ENCODE measurements at regions not wholly inside any gene's neighbourhood (a gene's known extent, or its start where the extent isn't known, plus 50 kb on each side); places are given as distances from the start of the nearest gene placed in this dataset.

GRCh38 chr11:70733327-70734325 lies 335.3 kb downstream of the CTTN start:
- Histone ChIP-seq H3K36me3 (ENCODE audit: control insufficient read depth in 1 of 2, insufficient read depth in 2 of 2, low read length in 2 of 2) (no peaks in the 10 kb centered on the region), H3K9ac (ENCODE audit: low read depth in 1 of 2, low read length in 2 of 2) (no peak overlapping the region), H3K4me3 (ENCODE audit: low read depth in 1 of 2, low read length in 2 of 2) (no peak overlapping the region), H3K27me3 (ENCODE audit: control insufficient read depth in 1 of 2, insufficient read depth in 2 of 2, low read length in 2 of 2) (no peaks in the 10 kb centered on the region), H3K27ac (ENCODE audit: low read depth, low read length) (no peak overlapping the region), H3K4me1 (ENCODE audit: control insufficient read depth in 1 of 2, insufficient read depth in 2 of 2, low read length in 2 of 2) (peaks cover 0 to 5% of the 10 kb centered on the region in 2 donors), H3K9me3 (ENCODE audit: control insufficient read depth in 1 of 2, low read length in 2 of 2) (no peaks in the 10 kb centered on the region)

- H3K9ac ChIP-seq (ENCODE audit: low read depth in 1 of 2, low read length in 2 of 2): no peak overlapping the region
- H3K36me3 ChIP-seq (ENCODE audit: control insufficient read depth in 1 of 2, insufficient read depth in 2 of 2, low read length in 2 of 2): no peaks in the 10 kb centered on the region
- peaks cover 0 to 5% of the 10 kb centered on the region in 2 donors for H3K4me1 ChIP-seq (ENCODE audit: control insufficient read depth in 1 of 2, insufficient read depth in 2 of 2, low read length in 2 of 2)
- no peaks in the 10 kb centered on the region for H3K27me3 ChIP-seq (ENCODE audit: control insufficient read depth in 1 of 2, insufficient read depth in 2 of 2, low read length in 2 of 2)
- no peak overlapping the region for H3K4me3 ChIP-seq (ENCODE audit: low read depth in 1 of 2, low read length in 2 of 2)
- no peak overlapping the region for H3K27ac ChIP-seq (ENCODE audit: low read depth, low read length)
- no peaks in the 10 kb centered on the region for H3K9me3 ChIP-seq (ENCODE audit: control insufficient read depth in 1 of 2, low read length in 2 of 2)
These were observed 336.1 kb downstream of the CTTN start for GRCh38 chr11:70734379-70734778.

- no peak overlapping the region for H3K4me3 ChIP-seq (ENCODE audit: low read depth in 1 of 2, low read length in 2 of 2)
- H3K27me3 ChIP-seq (ENCODE audit: control insufficient read depth in 1 of 2, insufficient read depth in 2 of 2, low read length in 2 of 2): no peaks in the 10 kb centered on the region
- H3K9ac ChIP-seq (ENCODE audit: low read depth in 1 of 2, low read length in 2 of 2): no peak overlapping the region
- no peak overlapping the region for H3K27ac ChIP-seq (ENCODE audit: low read depth, low read length)
- no peaks in the 10 kb centered on the region for H3K36me3 ChIP-seq (ENCODE audit: control insufficient read depth in 1 of 2, insufficient read depth in 2 of 2, low read length in 2 of 2)
- H3K9me3 ChIP-seq (ENCODE audit: control insufficient read depth in 1 of 2, low read length in 2 of 2): no peaks in the 10 kb centered on the region
- H3K4me1 ChIP-seq (ENCODE audit: control insufficient read depth in 1 of 2, insufficient read depth in 2 of 2, low read length in 2 of 2): peaks cover 0 to 5% of the 10 kb centered on the region in 2 donors
These were observed 336.6 kb downstream of the CTTN start for GRCh38 chr11:70734911-70735310.

- H3K9ac ChIP-seq (ENCODE audit: low read depth in 1 of 2, low read length in 2 of 2): no peak overlapping the region
- H3K36me3 ChIP-seq (ENCODE audit: control insufficient read depth in 1 of 2, insufficient read depth in 2 of 2, low read length in 2 of 2): no peaks in the 10 kb centered on the region
- no peaks in the 10 kb centered on the region for H3K4me1 ChIP-seq (ENCODE audit: control insufficient read depth in 1 of 2, insufficient read depth in 2 of 2, low read length in 2 of 2)
- H3K27ac ChIP-seq (ENCODE audit: low read depth, low read length): no peak overlapping the region
- no peaks in the 10 kb centered on the region for H3K27me3 ChIP-seq (ENCODE audit: control insufficient read depth in 1 of 2, insufficient read depth in 2 of 2, low read length in 2 of 2)
- H3K9me3 ChIP-seq (ENCODE audit: control insufficient read depth in 1 of 2, low read length in 2 of 2): no peaks in the 10 kb centered on the region
- H3K4me3 ChIP-seq (ENCODE audit: low read depth in 1 of 2, low read length in 2 of 2): no peak overlapping the region
These were observed 337.6 kb downstream of the CTTN start for GRCh38 chr11:70735976-70736375.

- no peaks in the 10 kb centered on the region for H3K4me1 ChIP-seq (ENCODE audit: control insufficient read depth in 1 of 2, insufficient read depth in 2 of 2, low read length in 2 of 2)
- no peak overlapping the region for H3K9ac ChIP-seq (ENCODE audit: low read depth in 1 of 2, low read length in 2 of 2)
- H3K27me3 ChIP-seq (ENCODE audit: control insufficient read depth in 1 of 2, insufficient read depth in 2 of 2, low read length in 2 of 2): no peaks in the 10 kb centered on the region
- H3K9me3 ChIP-seq (ENCODE audit: control insufficient read depth in 1 of 2, low read length in 2 of 2): no peaks in the 10 kb centered on the region
- H3K27ac ChIP-seq (ENCODE audit: low read depth, low read length): no peak overlapping the region
- H3K36me3 ChIP-seq (ENCODE audit: control insufficient read depth in 1 of 2, insufficient read depth in 2 of 2, low read length in 2 of 2): no peaks in the 10 kb centered on the region
- no peak overlapping the region for H3K4me3 ChIP-seq (ENCODE audit: low read depth in 1 of 2, low read length in 2 of 2)
These were observed 338.1 kb downstream of the CTTN start for GRCh38 chr11:70736461-70736860.

- no peaks in the 10 kb centered on the region for H3K27me3 ChIP-seq (ENCODE audit: control insufficient read depth in 1 of 2, insufficient read depth in 2 of 2, low read length in 2 of 2)
- no peaks in the 10 kb centered on the region for H3K4me1 ChIP-seq (ENCODE audit: control insufficient read depth in 1 of 2, insufficient read depth in 2 of 2, low read length in 2 of 2)
- H3K36me3 ChIP-seq (ENCODE audit: control insufficient read depth in 1 of 2, insufficient read depth in 2 of 2, low read length in 2 of 2): no peaks in the 10 kb centered on the region
- no peak overlapping the region for H3K4me3 ChIP-seq (ENCODE audit: low read depth in 1 of 2, low read length in 2 of 2)
- H3K9me3 ChIP-seq (ENCODE audit: control insufficient read depth in 1 of 2, low read length in 2 of 2): no peaks in the 10 kb centered on the region
- no peak overlapping the region for H3K27ac ChIP-seq (ENCODE audit: low read depth, low read length)
- H3K9ac ChIP-seq (ENCODE audit: low read depth in 1 of 2, low read length in 2 of 2): no peak overlapping the region
These were observed 338.8 kb downstream of the CTTN start for GRCh38 chr11:70736937-70737640.

GRCh38 chr11:70737816-70738630 lies 339.7 kb downstream of the CTTN start:
- Histone ChIP-seq H3K36me3 (ENCODE audit: control insufficient read depth in 1 of 2, insufficient read depth in 2 of 2, low read length in 2 of 2) (no peaks in the 10 kb centered on the region), H3K4me1 (ENCODE audit: control insufficient read depth in 1 of 2, insufficient read depth in 2 of 2, low read length in 2 of 2) (peaks cover 0 to 3% of the 10 kb centered on the region in 2 donors), H3K27me3 (ENCODE audit: control insufficient read depth in 1 of 2, insufficient read depth in 2 of 2, low read length in 2 of 2) (no peaks in the 10 kb centered on the region), H3K9me3 (ENCODE audit: control insufficient read depth in 1 of 2, low read length in 2 of 2) (no peaks in the 10 kb centered on the region), H3K4me3 (ENCODE audit: low read depth in 1 of 2, low read length in 2 of 2) (no peak overlapping the region), H3K27ac (ENCODE audit: low read depth, low read length) (no peak overlapping the region), H3K9ac (ENCODE audit: low read depth in 1 of 2, low read length in 2 of 2) (no peak overlapping the region)

GRCh38 chr11:70738661-70739060 lies 340.3 kb downstream of the CTTN start:
- Histone ChIP-seq H3K36me3 (ENCODE audit: control insufficient read depth in 1 of 2, insufficient read depth in 2 of 2, low read length in 2 of 2) (no peaks in the 10 kb centered on the region), H3K9me3 (ENCODE audit: control insufficient read depth in 1 of 2, low read length in 2 of 2) (no peaks in the 10 kb centered on the region), H3K27ac (ENCODE audit: low read depth, low read length) (no peak overlapping the region), H3K9ac (ENCODE audit: low read depth in 1 of 2, low read length in 2 of 2) (no peak overlapping the region), H3K4me1 (ENCODE audit: control insufficient read depth in 1 of 2, insufficient read depth in 2 of 2, low read length in 2 of 2) (peaks cover 0 to 5% of the 10 kb centered on the region in 2 donors), H3K4me3 (ENCODE audit: low read depth in 1 of 2, low read length in 2 of 2) (no peak overlapping the region), H3K27me3 (ENCODE audit: control insufficient read depth in 1 of 2, insufficient read depth in 2 of 2, low read length in 2 of 2) (no peaks in the 10 kb centered on the region)

GRCh38 chr11:70739091-70739490 lies 340.8 kb downstream of the CTTN start:
- H3K27me3 ChIP-seq (ENCODE audit: control insufficient read depth in 1 of 2, insufficient read depth in 2 of 2, low read length in 2 of 2): no peaks in the 10 kb centered on the region
- H3K9ac ChIP-seq (ENCODE audit: low read depth in 1 of 2, low read length in 2 of 2): no peak overlapping the region
- no peaks in the 10 kb centered on the region for H3K9me3 ChIP-seq (ENCODE audit: control insufficient read depth in 1 of 2, low read length in 2 of 2)

More at GRCh38 chr11:70739091-70739490, 340.8 kb downstream of the CTTN start:
- H3K4me1 ChIP-seq (ENCODE audit: control insufficient read depth in 1 of 2, insufficient read depth in 2 of 2, low read length in 2 of 2): peaks cover 0 to 5% of the 10 kb centered on the region in 2 donors
- H3K4me3 ChIP-seq (ENCODE audit: low read depth in 1 of 2, low read length in 2 of 2): no peak overlapping the region
- H3K27ac ChIP-seq (ENCODE audit: low read depth, low read length): no peak overlapping the region
- no peaks in the 10 kb centered on the region for H3K36me3 ChIP-seq (ENCODE audit: control insufficient read depth in 1 of 2, insufficient read depth in 2 of 2, low read length in 2 of 2)

Data from duodenal mucosa (tissue), 2 donors.